Subcutaneous abdominal adipose tissue (tissue), 5 donors: ENCODE measurements at regions not wholly inside any gene's neighbourhood (a gene's known extent, or its start where the extent isn't known, plus 50 kb on each side); places are given as distances from the start of the nearest gene placed in this dataset.

Experiments
- H3K27ac ChIP-seq: one replicate; pipeline ENCODE4 v1.7.0; 2013; ENCODE audit warnings: low read depth, mild to moderate bottlenecking, inconsistent platforms, low read length, moderate library complexity
- H3K27me3 ChIP-seq, 5 donors: one replicate each; pipeline ENCODE4 v1.7.0; 2013; ENCODE audit warnings: low read length in 5 of 5, inconsistent platforms in 1 of 5; ENCODE audit not compliant: control insufficient read depth in 5 of 5, insufficient read depth in 4 of 5
- H3K36me3 ChIP-seq, 5 donors: one replicate each; pipeline ENCODE4 v1.7.0; 2013; ENCODE audit warnings: low read length in 5 of 5; ENCODE audit not compliant: control insufficient read depth in 5 of 5, insufficient read depth in 5 of 5
- H3K4me1 ChIP-seq, 5 donors: one replicate each; pipeline ENCODE4 v1.7.0; 2013; ENCODE audit warnings: low read length in 5 of 5, mild to moderate bottlenecking in 3 of 5, moderate library complexity in 1 of 5; ENCODE audit not compliant: control insufficient read depth in 5 of 5, insufficient read depth in 5 of 5
- H3K4me3 ChIP-seq, 5 donors: one replicate each; pipeline ENCODE4 v1.7.0; 2013; ENCODE audit warnings: low read length in 5 of 5, low read depth in 1 of 5
- H3K9ac ChIP-seq, 5 donors: one replicate each; pipeline ENCODE4 v1.7.0; 2013; ENCODE audit warnings: low read length in 5 of 5, mild to moderate bottlenecking in 4 of 5, moderate library complexity in 3 of 5
- H3K9me3 ChIP-seq, 5 donors: one replicate each; pipeline ENCODE4 v1.7.0; 2013; ENCODE audit warnings: low read length in 5 of 5; ENCODE audit not compliant: control insufficient read depth in 5 of 5
- donor health status: healthy.
- donor health status: healthy.
- donor health status: healthy.
- donor health status: healthy.
- donor health status: healthy.

DNA sequence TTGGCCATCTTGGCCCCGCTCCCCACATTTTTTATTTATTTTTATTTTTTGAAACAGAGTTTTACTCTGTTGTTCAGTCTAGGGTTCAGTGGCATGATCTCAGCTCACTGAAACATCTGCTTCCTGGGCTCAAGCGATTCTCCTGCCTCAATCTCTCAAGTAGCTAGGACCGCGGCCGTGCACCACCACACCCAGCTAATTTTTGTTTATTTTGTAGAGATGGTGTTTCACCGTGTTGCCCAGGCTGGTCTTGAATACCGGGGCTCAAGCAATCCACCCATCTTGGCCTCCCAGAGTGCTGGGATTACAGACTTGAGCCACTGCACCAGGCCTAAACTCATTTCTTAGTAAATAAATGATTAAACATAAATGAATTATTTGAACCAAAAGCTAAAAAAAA, 322.0 kb upstream of the LCORL start:
- Histone ChIP-seq H3K9me3 (no peaks in the 10 kb centered on the region), H3K27ac (no peak overlapping the region), H3K4me1 (no peaks in the 10 kb centered on the region), H3K27me3 (no peaks in the 10 kb centered on the region), H3K36me3 (no peaks in the 10 kb centered on the region), H3K9ac (no peak overlapping the region), H3K4me3 (no peak overlapping the region)

DNA sequence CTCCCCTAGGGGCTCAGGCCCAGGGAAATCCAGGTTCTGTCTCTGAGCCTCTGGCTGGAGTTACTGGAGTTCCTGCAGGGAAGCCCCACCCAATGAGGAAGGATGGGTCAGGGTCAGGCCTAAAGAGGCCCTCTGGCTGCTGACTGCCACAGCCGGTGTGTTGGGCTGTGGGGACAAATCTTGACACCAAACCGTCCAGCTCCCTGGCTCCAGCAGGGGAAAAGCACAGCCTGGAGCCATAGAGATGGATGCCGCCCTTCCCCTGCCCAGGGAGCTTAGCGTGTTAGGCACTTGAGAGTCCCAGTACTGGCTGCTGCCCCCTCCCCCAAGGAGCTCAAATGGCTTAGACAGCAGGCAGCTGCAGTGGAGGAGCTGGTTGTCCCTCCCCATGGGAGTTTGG, 321.3 kb upstream of the LCORL start:
- Histone ChIP-seq H3K9me3 (no peaks in the 10 kb centered on the region), H3K9ac (no peak overlapping the region), H3K27ac (no peak overlapping the region), H3K4me1 (no peaks in the 10 kb centered on the region), H3K4me3 (no peak overlapping the region), H3K36me3 (no peaks in the 10 kb centered on the region), H3K27me3 (no peaks in the 10 kb centered on the region)

DNA sequence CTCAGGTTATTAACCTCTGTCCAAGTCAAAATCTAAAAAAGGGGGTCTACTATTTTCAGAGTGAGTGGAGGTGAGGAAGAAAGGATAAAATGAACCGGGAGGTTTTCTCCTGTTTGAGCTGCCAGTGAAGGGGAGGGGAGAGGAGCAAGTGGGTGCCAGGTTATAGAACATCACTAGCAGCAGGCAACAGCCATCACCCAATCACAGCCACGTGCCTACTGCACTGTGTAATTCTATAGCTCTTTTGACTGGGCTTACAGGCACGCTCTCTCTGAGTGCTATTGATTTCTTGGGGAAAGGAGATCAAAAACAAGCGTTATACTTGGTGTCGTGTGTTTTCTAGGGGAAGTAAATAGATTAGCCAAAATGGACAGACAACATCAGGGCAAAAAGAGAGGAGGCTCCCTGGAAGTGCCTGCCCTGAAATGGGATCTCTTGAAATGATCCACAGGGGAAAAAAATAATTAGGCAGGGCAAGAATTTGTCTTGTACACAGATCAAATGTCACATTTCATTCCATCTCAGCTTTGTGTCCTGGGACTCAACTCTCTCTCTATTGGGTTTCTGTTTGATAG, 300.5 kb upstream of the LCORL start:
- Histone ChIP-seq H3K9ac (no peak overlapping the region), H3K36me3 (no peaks in the 10 kb centered on the region), H3K9me3 (peaks cover 0 to 3% (median 0%) of the 10 kb centered on the region in 5 donors), H3K4me1 (peaks cover 0 to 7% (median 0%) of the 10 kb centered on the region in 5 donors), H3K27ac (no peak overlapping the region), H3K4me3 (no peak overlapping the region), H3K27me3 (no peaks in the 10 kb centered on the region)

DNA sequence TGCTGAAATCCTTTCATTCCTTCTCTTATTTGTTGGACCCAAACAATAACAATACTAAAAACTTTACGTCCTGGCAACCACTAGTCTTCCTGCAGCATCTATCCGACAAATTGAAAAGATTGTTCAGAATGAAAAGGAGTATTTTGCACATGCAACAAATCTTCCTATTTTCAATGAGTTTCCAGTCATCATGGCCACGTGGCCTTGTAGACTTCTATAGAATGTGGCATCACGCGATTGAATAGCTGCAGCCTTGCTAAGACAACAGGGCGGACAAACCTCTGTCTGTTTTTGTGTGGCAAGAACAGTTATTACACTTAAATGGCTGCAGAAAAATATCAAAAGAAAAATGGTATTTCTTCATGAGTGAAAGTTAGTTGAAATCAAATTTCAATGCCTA, 297.9 kb upstream of the LCORL start:
- H3K4me3 ChIP-seq: peak overlapping the region in 2 of 5 donors; percentile 34 to 38
- H3K27ac ChIP-seq: no peak overlapping the region
- peaks cover 0 to 7% (median 0%) of the 10 kb centered on the region in 5 donors for H3K4me1 ChIP-seq
- no peaks in the 10 kb centered on the region for H3K36me3 ChIP-seq
- no peaks in the 10 kb centered on the region for H3K27me3 ChIP-seq
- no peak overlapping the region for H3K9ac ChIP-seq
- peaks cover 0 to 3% (median 0%) of the 10 kb centered on the region in 5 donors for H3K9me3 ChIP-seq

DNA sequence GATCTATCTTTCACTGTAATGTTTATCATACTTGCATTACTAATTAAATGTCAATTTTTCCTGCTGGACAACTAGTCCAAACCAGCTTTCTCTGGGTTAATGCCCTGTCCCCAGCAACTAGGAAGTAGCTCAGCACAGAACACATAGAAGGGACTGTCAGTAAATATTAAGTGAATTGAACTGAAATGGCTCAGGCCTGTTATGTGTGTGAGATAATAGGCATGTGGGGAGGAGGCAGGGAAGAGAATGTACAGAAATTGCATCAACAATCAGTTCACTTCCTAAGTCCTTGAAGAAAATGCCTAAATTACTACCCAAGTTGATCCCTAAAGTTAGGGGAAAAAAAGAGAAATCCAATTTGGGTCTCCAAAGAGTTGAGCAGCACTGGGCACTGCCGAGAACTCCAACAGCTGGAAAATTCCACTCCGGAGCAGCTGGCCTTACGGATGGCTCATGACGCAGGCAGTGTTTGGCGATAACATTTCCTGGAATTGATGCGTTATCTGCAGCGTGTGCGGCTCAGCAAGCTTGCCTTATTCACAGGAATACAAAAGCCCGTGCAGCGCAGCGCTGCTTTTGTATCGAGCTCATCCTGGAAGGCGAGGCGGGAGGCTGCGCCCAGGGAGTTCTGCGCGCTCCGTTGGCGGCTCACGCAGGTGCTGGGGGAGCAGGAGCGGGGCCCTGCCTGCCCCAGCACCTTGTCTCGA, 297.3 kb upstream of the LCORL start:
- Histone ChIP-seq H3K36me3 (no peaks in the 10 kb centered on the region), H3K27ac (no peak overlapping the region), H3K9ac (no peak overlapping the region), H3K4me1 (peaks cover 0 to 7% (median 0%) of the 10 kb centered on the region in 5 donors), H3K27me3 (no peaks in the 10 kb centered on the region), H3K4me3 (peak overlapping the region in 3 of 5 donors; percentile 18 to 38 (median 34)), H3K9me3 (peaks cover 0 to 3% (median 0%) of the 10 kb centered on the region in 5 donors)

GRCh38 chr4:18314731-18315130, 293.2 kb upstream of the LCORL start:
- Histone ChIP-seq H3K9ac (no peak overlapping the region), H3K27me3 (no peaks in the 10 kb centered on the region), H3K9me3 (peaks cover 0 to 4% (median 0%) of the 10 kb centered on the region in 5 donors), H3K36me3 (no peaks in the 10 kb centered on the region), H3K27ac (no peak overlapping the region), H3K4me1 (peaks cover 0 to 7% (median 0%) of the 10 kb centered on the region in 5 donors), H3K4me3 (no peak overlapping the region)

- Histone ChIP-seq H3K27me3 (no peaks in the 10 kb centered on the region), H3K9me3 (peaks cover 0 to under 1% (median 0%) of the 10 kb centered on the region in 5 donors), H3K36me3 (no peaks in the 10 kb centered on the region), H3K27ac (no peak overlapping the region), H3K4me1 (no peaks in the 10 kb centered on the region), H3K4me3 (no peak overlapping the region), H3K9ac (no peak overlapping the region)
These were observed 276.1 kb upstream of the LCORL start for GRCh38 chr4:18297684-18298083.

GRCh38 chr4:18296411-18296810, 274.9 kb upstream of the LCORL start:
- Histone ChIP-seq H3K4me1 (no peaks in the 10 kb centered on the region), H3K9ac (no peak overlapping the region), H3K27ac (no peak overlapping the region), H3K27me3 (no peaks in the 10 kb centered on the region), H3K9me3 (no peaks in the 10 kb centered on the region), H3K4me3 (no peak overlapping the region), H3K36me3 (no peaks in the 10 kb centered on the region)

DNA sequence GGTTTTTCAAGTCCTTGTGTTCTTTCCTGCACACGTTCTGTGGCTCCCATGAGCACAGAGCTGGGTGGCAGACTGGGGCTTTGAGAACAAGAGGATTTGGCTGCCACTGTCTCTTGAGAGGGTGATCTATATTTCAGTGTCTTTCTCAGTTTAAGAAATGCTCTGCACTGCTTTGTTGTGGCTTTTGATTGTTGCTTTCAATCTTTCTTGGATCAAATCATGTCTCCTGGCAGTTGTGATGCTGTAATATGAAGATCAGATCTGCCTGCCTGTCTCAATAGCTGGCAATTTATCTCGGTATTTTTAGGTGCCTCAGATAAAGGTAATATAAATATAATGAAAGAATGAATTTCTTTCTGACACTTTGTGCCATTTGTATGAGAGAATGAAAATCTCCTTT, 273.3 kb upstream of the LCORL start:
- Histone ChIP-seq H3K36me3 (no peaks in the 10 kb centered on the region), H3K27ac (no peak overlapping the region), H3K9me3 (no peaks in the 10 kb centered on the region), H3K4me3 (no peak overlapping the region), H3K9ac (no peak overlapping the region), H3K27me3 (no peaks in the 10 kb centered on the region), H3K4me1 (no peaks in the 10 kb centered on the region)

- Histone ChIP-seq H3K36me3 (no peaks in the 10 kb centered on the region), H3K9ac (no peak overlapping the region), H3K27ac (no peak overlapping the region), H3K4me3 (no peak overlapping the region), H3K27me3 (no peaks in the 10 kb centered on the region), H3K4me1 (no peaks in the 10 kb centered on the region), H3K9me3 (no peaks in the 10 kb centered on the region)
These were observed 272.5 kb upstream of the LCORL start for GRCh38 chr4:18294021-18294420.
